Dermis microvascular lymphatic vessel endothelial cell (primary cell): ENCODE measurements at regions not wholly inside any gene's neighbourhood (a gene's known extent, or its start where the extent isn't known, plus 50 kb on each side); places are given as distances from the start of the nearest gene placed in this dataset.

ENCODE experiments used
- DNase-seq, 2 donors: peaks; one replicate each; pipeline versions ENCODE4 v3.0.0 to v3.0.0-alpha.2; 2010; ENCODE audit warnings: low read depth in 2 of 2

DNA sequence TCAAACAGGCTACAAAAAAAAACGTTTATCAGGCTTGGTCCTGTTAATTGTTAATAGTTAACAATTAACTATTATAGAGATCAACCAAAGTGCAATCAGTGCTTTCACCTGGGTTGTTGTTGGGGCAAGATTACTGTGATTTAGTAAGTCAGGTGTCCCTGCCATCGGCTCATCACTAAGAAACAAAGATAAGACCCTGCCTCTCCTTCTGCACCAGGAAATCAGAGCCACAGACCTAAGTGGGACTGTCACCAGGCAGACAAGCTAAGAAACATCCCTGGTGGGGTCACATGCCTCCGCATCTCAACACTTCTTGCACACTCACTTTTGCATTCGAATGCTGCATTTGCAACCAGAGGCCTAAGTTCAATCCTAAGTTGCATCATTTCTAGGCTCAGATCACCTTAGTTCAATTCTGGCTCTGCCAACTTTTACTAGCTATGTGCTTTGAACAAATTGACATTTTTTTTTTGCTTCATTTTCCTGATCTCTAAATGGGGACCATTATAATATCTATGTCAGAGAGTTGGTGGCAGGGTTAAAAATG lies 298.9 kb upstream of the B3GAT1 start:
- no peak for DNase-seq

DNA sequence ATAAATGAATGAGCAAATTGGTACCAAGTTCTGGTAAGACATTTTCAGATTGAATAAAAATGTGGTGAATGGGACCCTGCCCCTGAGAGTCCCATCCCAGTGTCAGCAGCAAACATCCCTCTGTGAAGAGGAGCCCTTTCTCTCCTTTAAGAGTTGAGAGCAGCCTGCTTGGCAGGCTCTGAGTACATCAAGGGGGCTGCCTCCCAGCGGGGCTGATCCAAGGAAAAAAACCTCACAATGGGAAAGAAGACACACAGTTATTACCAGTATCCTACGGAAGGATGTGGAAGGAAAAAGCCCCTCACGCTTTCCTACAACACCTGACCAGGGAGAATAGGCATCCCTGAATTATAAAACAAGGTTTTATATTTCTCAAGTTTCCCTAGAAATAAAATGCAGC lies 293.8 kb upstream of the B3GAT1 start:
- DNase-seq, result no peak

DNA sequence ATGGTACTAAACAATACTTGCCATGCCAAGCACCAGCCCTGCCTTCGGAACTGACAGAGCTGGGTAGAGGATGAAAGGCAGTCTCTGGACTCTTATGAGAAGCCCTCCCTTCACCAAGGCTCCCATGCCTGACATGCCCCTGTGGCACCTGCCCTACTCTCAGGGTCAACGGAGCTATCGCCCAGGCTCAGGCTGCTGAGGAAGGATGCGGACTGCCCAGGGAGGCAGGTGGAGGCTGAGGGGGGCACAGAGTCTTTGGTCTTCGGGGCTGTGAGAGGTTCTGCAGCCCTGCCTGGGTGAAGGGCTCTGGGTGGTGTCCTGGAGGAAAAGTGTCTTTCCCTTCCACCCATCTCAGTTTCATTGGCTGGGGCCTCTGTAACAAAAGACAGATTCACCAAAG lies 290.8 kb upstream of the B3GAT1 start:
- no peak for DNase-seq

DNA sequence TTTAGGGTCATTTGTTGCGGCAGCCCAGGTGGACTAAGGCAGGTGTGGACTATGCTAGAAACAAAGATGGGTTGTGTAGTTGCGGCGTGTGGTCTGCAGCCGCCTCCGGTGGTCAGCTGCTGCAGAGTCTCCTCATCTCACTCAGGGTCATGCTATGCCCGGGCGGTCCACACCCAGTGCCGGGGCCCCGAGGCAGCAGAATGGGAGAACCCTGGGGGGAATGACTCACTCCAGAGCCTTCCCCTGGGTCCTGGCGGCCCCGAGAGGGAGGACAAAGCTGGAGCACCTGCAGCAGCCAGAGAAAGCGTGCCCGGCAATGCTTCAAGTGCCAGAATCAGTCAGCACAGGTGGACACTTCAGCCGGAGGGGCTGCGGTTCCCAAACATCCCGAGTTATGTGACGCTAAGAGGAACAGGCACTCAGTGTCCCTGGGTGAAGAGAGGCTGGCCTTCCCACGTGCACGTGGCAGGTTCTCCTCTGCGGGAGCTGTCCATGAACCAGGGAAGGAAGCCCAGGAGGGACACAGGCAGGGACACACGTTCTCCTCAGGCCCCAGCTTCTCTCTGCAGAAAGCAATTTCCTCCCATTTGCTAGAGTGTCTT lies 289.6 kb upstream of the B3GAT1 start:
- DNase-seq, result no peak

DNA sequence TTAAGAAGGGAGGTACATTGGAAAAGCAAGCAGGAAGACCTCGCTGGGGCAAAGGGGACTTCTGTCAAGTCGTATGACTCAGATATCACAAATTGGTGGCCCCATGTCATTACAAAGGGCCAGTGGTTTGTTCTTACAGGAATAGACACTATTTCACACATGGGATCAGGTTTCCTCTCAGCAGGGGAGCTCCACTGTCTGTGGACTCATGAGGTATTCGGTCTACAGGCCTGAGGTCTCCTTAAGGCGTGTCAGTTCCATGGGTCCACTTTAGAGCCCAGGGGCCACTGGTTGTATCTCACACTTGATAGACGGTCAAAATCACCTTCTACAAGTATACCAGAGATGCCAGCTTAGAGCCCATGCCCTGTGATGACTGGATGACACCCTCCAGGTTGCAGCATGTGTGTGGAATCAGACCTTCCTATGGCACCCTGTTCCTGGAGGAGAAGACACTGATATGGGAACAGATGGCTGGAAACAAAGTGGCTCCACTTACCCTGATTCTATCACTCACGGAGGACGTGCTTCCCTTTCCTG lies 288.1 kb upstream of the B3GAT1 start:
- DNase-seq, result no peak

DNA sequence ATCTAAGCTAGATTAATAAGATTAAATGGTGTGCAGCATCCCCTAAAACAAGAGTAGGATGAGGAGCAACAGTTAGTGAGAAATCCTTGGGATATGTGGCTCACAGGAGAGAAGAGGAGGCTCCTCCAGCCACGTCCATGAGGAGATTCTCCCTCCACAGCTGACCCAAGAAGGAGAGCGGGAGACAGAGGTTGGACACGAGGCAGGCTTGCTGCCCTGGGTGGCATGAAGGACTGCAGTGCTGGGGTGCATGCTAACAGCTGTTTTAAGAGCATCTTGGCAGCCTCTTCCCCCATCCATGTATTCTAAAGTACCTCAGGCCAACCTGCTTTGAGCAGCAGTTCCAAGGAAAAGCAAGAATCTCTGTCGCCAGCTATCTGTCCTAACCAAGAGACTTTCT lies 284.4 kb upstream of the B3GAT1 start:
- DNase-seq, result no peak

DNA sequence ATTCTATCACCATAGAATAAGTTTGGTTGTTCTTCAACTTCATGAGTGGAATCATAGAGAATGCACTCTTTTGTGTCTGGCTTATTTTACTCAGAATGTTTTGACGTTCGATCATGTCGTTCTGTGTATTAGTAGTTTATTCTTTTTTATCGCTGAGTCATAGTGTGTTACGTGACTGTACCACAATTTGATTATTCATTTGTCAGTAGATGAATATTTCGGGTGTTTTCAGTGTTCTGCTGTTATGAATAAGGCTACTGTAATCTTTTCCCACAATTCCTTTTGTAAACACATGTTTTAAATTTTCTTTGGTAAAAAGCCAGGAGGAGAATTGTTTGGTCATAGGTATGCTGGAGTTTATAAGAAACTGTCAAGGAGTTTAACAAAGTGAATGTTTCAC lies 279.9 kb upstream of the B3GAT1 start:
- no peak for DNase-seq

DNA sequence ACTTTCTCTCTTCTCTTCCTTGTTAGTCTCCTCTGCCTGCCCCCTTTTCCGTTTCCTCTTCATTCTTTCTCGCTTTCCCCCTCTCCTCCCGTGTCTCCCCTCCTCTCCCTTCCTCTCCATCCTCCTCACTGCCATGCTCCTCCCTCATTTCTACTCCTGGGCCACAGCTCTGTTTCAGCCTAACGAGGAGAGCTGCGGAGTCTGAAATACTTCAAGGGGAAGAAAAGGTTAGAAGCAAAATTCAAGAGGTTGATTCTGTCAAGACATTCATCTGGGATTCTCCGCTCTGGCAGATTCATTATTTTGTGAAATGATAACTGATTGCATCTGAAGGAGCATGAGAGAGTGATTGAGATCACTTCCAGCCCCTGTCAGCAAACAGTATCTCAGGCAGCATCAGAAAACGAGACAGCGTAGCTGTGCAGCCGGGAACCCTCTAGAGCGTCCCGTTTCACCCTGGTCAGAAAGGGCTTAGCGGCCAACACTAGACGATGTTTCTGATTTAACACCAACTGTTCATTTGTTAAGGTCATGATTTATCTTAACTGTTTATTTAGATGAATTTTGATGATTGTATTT lies 279.3 kb upstream of the B3GAT1 start:
- no peak for DNase-seq

DNA sequence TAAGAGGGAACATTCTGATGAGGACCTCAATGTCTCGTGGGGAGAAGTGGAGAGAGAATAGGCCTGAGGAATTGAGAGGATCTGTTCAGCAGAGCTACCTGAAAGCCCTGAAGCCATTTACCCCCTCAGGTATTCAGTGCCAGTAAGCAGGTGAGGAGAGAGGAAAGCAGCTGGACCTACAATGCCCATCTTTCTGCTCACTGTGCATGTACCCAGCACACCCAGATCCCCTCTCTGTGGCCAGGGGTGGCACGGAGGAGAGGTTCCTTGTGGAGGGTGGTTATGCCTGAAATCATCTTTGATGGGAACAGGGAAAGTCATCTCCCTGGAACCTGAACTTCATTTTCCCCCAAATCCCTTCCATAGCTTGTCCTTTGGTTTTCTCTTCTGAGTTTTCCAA lies 277.8 kb upstream of the B3GAT1 start:
- DNase-seq, result no peak

DNA sequence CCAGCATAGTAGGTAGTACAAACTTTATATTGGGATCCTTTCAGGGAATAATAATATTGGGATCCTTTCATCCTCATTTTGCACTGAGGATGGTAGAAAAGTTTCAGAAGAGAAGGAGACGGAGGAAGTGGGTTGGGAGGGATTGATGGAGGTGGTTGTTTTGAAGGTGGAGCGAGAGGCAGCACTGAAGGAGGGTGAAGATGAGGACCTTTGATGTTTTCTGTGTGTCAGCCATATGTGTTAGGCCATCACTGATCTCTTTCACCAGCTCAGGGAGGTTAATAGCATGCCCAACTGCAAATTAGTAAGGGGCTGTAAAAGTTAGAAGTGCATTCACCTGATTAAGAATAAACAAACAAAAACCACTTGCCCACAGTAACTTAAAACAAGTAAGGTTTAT lies 275.5 kb upstream of the B3GAT1 start:
- no peak for DNase-seq

DNA sequence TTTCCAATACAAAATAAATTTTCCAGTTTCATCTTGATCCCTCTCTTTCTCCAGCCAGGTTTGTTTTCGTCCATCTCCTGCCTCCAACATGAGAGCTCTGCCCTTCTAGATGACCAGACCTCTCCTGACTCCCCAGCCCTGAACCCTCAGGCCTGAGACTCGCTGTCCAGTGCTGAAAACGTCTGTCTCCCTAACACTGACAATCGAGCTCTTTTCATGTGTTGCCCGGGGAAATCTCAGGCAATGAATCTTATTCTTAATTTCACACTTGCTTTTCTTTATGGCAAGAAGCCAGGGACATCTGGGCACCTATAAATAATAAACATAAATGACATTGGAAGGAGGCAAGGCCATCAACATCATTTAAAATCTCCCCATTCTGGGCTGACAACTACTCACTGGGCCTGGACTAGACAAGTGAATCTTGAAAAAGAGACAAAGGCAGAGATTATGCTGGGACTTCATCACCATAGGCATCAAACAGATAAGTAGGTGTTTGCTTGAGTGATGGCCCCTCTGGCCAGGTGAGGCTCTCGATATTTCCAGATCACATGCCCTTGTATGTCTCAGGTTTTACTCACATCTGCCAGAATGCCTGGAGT lies 274.5 kb upstream of the B3GAT1 start:
- DNase-seq, result no peak

DNA sequence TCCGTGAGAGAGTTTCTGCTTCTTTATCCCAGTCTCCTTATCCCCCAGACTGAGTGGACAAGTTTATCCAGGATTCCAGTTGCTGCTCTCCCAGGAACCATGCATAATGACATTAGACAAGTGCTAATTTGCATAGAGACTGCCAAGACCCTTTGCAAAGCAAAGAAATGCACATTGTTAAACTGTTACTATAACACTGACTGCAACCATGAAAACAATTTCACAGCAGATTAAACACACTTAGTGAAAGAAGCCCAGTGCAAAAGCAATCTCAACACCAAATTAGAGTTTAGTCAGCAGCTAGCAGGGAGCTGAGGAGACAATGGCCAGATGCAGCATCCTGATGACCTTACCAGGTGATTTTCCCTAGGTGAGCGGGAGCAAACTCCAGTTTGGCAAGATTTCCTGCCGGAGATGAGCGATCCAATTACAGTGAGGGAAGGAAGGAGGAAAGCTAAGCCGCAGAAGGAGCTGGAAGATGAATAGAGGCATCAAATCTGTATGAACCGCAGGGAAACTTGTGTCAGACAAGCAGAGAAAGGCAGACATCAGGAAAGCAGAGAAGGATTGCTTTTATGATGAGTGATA lies 273.8 kb upstream of the B3GAT1 start:
- no peak for DNase-seq

DNA sequence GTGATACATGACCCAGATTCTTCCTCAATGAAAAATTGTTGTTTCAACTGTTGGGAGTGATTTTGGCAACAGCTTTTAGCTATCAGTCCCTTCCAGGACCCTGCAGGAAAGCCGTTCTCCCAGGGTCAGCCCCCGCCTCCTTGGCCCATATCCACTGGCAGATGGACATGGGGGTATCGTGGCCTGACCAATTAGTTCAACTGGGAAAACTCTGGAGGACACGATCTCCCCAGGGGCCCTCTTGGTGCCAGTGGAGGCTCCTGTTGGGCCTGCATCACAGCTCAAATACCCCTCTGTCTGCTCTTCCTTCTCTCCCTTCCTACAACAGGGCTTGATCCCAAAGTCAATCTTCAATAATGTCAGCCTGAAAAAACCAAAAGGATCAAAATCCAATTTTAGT lies 272.5 kb upstream of the B3GAT1 start:
- DNase-seq, result no peak

DNA sequence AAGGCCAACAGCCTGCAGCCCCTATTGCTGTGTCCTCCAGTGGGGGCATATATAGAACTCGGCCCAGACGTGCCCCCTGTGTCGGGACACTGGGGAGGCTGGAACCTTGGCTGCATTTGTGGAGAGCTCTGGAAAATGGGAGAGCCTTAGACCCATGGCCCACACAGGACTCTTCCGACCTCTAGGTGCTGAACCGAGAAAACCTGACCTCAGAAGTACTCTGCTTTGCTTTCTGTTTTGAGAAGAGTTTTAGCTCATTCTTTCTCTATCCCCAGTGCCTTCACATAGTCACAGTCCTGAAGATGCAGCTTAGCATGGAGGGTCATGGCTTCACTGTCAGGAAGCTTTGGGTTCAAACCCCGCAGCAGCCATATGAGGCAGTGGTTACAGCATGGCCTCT lies 271.8 kb upstream of the B3GAT1 start:
- DNase-seq, result no peak

DNA sequence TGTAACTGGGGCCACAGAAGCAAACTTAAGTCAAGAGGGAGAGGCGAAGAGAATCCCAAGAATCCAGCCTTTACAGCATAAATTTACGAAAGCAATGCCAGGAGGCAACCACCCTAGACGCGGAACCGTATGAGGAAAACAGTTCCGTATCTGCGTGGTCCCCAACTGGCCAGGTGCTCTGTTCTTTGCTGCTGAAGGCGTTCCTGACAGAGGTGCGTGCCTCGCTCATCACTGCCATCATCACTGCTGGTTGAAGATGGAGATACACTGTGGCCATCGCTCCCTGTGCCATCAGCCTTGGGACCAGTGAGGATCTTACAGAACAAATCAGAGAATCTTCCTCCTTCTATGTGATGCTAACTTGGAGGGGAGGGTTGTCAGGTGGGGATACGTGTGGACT lies 270.5 kb upstream of the B3GAT1 start:
- DNase-seq, result no peak

DNA sequence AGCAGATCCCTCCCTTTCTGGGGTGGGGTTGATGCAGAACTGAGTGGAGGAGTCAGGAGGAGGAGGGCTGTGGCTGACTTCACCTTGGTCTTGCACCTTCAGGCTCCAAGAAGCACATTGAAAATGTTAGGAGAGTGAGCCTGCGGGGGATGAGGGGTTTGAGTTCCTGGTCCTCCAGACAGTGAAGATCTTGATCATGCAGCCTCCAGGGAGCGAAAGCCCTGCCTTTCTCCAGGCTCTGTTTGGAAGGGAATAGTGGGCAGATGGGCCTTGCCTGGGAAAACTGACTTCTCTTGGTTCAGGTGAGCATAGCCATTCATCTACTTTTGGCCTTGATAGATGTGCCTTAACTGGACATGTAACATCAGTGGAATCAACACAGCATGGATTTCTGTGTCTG lies 267.6 kb upstream of the B3GAT1 start:
- no peak for DNase-seq

DNA sequence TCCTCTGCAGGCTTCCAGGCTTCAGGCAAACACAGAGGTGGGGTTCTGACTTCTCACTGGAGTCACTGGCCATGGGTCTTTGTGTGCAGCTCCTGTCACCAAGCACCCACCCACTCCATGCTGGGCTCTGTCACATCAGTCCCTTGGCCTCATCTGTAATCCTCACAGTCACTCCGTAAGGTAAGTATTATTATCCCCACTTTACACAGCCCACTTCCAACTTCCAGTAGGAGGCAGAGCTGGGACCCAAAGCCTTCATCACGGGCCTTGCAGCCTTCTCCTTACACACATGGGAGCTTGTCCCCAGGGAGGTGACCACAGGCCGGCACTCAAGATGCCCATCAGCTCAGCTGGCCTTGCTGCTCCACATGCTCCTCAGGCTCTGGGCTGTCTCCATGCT lies 266.7 kb upstream of the B3GAT1 start:
- no peak for DNase-seq

DNA sequence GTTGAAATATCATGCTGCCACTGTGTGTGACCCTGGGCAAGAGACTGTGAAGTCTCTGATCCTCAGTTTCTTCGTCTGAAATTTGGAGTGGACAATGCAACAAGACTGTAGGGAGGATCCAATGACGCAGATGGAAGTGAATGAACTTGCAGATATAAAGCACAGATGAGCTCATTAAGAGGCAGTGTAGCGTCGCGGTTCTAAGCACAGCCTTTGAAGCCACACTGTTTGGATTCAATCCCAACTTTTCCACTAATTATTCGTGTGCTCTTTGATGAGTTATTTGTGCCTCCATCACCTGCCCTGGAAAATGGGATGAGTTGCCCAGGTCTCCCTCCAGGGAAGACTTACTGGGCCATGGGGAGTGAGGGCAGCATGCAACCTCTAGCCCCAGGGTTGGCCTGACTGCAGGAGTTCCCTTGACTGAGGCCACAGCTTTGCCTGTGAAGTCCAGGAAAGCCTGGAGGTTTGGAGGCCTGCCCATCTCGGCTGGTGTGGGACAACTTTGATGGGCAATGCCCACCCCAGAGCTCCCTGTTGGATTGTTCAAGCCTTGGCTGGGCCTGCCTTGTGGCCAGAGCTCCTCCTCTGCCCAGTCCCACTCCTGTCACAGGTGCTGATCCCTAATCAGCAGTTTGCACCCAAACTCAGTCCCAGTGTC lies 266.0 kb upstream of the B3GAT1 start:
- DNase-seq, result no peak

DNA sequence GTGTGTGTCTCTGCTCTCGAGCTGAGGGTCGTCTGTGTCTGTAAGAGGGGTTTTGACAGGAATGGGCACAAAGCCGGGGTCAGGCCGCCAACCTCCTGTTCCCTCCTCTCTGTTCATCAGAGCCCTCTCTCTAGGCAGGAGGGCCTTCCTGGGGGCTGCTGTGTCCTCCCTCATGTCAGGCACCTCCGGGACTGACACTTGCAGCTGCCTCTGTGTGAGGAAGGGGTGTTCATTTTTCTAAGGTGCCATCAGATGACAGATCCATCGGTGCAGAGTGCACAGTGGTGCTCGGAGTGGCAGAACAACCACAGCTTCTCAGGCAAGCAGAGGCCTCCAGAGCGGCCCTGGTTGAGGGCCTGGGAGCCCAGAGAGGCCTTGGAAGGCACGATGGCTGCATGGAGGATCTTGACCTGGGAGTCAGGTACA lies 265.4 kb upstream of the B3GAT1 start:
- no peak for DNase-seq

DNA sequence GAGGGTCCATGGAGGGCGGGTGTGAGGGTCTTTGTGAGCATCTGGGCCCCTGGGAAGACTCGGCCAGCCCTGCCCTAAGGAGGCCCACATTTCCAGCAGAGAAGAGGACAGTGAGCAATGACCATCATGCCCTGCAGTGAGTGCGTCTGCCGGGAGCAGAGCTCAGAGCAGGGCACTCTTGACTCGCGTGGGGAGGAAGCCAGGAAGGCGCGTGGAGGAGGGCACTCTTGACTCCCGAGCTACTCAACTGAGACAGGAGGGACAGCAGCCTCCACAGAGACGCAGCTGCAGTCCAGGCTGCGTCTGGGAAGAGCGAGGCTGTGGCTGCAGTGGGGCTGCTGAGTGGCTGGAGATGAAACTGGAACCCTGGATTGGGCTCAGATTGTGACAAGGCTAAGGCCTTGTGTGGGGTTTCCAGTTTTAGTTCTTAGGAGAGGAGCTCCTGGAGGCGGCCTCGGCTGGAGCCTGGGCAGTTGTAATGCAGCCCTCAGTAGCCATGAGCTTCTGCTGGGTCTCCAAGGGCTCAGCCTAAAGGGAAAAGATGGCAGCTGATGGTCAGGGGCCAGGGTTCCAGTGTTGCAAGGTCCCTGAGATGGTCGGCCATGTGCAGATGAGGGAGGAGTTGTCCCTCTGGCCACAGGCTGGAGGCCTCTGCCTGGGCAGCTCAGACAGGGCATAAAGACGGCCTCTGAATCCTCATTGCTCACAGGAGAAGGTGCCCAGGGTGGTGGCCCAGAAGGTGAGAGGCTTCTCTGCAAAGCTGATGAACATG lies 264.7 kb upstream of the B3GAT1 start:
- DNase-seq, result no peak

DNA sequence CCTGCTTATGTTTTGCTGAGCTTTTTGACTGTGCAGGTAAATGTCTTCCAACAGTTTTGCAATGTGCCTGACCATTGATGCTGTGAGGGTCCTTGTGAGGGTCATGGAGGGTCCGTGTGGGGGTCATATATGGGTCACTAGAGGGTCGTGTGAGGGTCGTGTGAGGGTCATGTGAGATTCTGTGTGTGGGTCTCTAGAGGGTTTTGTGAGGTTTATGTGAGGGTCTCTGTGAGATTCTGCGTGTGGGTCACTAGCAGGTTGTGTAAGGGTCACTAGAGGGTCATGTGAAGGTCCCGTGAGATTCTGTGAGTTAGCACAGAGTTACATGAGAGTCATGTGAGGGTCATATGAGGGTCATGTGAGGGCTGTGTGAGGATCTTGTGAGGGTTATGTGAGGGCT lies 263.9 kb upstream of the B3GAT1 start:
- DNase-seq, result no peak
